Neuronal stem cell (in vitro differentiated cells): ENCODE measurements at regions not wholly inside any gene's neighbourhood (a gene's known extent, or its start where the extent isn't known, plus 50 kb on each side); places are given as distances from the start of the nearest gene placed in this dataset.

ENCODE experiments used
- DNase-seq: peaks from one replicate; pipeline ENCODE4 v3.0.0-alpha.2; 2013; ENCODE audit warnings: low spot score
- H2AFZ ChIP-seq: one replicate; pipeline ENCODE4 v1.6.1; 2013; ENCODE audit warnings: mild to moderate bottlenecking, low read length, inconsistent platforms
- H2AK5ac ChIP-seq: 2 replicates; pipeline ENCODE4 v1.6.1; 2013; ENCODE audit warnings: low read depth, mild to moderate bottlenecking, inconsistent platforms, low read length, moderate library complexity, mixed read lengths
- H2BK120ac ChIP-seq: 2 replicates; pipeline ENCODE4 v1.6.1; 2013; ENCODE audit warnings: low read depth, mild to moderate bottlenecking, inconsistent platforms, low read length, moderate library complexity, mixed read lengths
- H2BK12ac ChIP-seq: one replicate; pipeline ENCODE4 v1.6.1; 2013; ENCODE audit warnings: low read length, inconsistent platforms
- H2BK15ac ChIP-seq: 2 replicates; pipeline ENCODE4 v1.6.1; 2013; ENCODE audit warnings: mild to moderate bottlenecking, low read length, inconsistent platforms, mixed read lengths
- H2BK5ac ChIP-seq: one replicate; pipeline ENCODE4 v1.6.1; 2013; ENCODE audit warnings: inconsistent platforms, mild to moderate bottlenecking, low read length, moderate library complexity
- H3K14ac ChIP-seq: one replicate; pipeline ENCODE4 v1.6.1; 2013; ENCODE audit warnings: low read length, inconsistent platforms
- H3K18ac ChIP-seq: 2 replicates; pipeline ENCODE4 v1.6.1; 2013; ENCODE audit warnings: low read length, inconsistent platforms
- H3K23ac ChIP-seq: 2 replicates; pipeline ENCODE4 v1.6.1; 2013; ENCODE audit warnings: low read depth, mild to moderate bottlenecking, mixed read lengths, low read length, inconsistent platforms; ENCODE audit not compliant: poor library complexity
- H3K27ac ChIP-seq: replicated peaks from 3 replicates; pipeline ENCODE4 v1.5.1; 2013; ENCODE audit warnings: low read length, inconsistent platforms
- H3K27me3 ChIP-seq, 3 experiments: 2 replicates each; pipeline ENCODE4 v1.6.1; 2013; ENCODE audit warnings: low read length in 3 of 3, mild to moderate bottlenecking in 2 of 3, inconsistent platforms in 1 of 3, low read depth in 1 of 3, mixed read lengths in 1 of 3, moderate library complexity in 1 of 3; ENCODE audit not compliant: control insufficient read depth in 3 of 3, insufficient read depth in 3 of 3
- H3K36me3 ChIP-seq, 2 donors: replicated peaks in 1 of 2; 2 replicates each; pipeline ENCODE4 v1.6.1; 2013; ENCODE audit warnings: low read length in 2 of 2; ENCODE audit not compliant: control insufficient read depth in 2 of 2, insufficient read depth in 2 of 2
- H3K4ac ChIP-seq: 2 replicates; pipeline ENCODE4 v1.6.1; 2013; ENCODE audit warnings: inconsistent platforms, mild to moderate bottlenecking, low read length, moderate library complexity
- H3K4me1 ChIP-seq, 2 donors: 1 replicate in 1 of 2; 2 replicates in 1 of 2; pipeline ENCODE4 v1.6.1; 2013; ENCODE audit warnings: low read length in 2 of 2, low read depth in 1 of 2; ENCODE audit not compliant: control insufficient read depth in 2 of 2, insufficient read depth in 1 of 2
- H3K4me2 ChIP-seq: one replicate; pipeline ENCODE4 v1.6.1; 2013; ENCODE audit warnings: mild to moderate bottlenecking, low read length, inconsistent platforms; ENCODE audit not compliant: insufficient read depth, poor library complexity, severe bottlenecking
- H3K4me3 ChIP-seq, 2 donors: 2 replicates each; pipeline ENCODE4 v1.5.1; 2013; ENCODE audit warnings: low read length in 2 of 2, mild to moderate bottlenecking in 2 of 2, inconsistent platforms in 1 of 2, moderate library complexity in 1 of 2
- H3K79me1 ChIP-seq: one replicate; pipeline ENCODE4 v1.6.1; 2013; ENCODE audit warnings: low read depth, mild to moderate bottlenecking, inconsistent platforms, low read length, moderate library complexity
- H3K9ac ChIP-seq: one replicate; pipeline ENCODE4 v1.6.1; 2013; ENCODE audit warnings: mild to moderate bottlenecking, low read depth, low read length, inconsistent platforms; ENCODE audit not compliant: poor library complexity
- H3K9me3 ChIP-seq, 2 donors: replicated peaks in 1 of 2; 2 replicates each; pipeline versions ENCODE3 to v1.6.1; 2013; ENCODE audit warnings: low read length in 2 of 2, mild to moderate bottlenecking in 2 of 2, inconsistent platforms in 1 of 2, low read depth in 1 of 2, mixed read lengths in 1 of 2, moderate library complexity in 1 of 2; ENCODE audit not compliant: control insufficient read depth in 2 of 2, insufficient read depth in 1 of 2
- H4K8ac ChIP-seq: one replicate; pipeline ENCODE4 v1.6.1; 2013; ENCODE audit warnings: low read depth, mild to moderate bottlenecking, inconsistent platforms, low read length, moderate library complexity
- H4K91ac ChIP-seq: one replicate; pipeline ENCODE4 v1.6.1; 2013; ENCODE audit warnings: low read length, low read depth, mild to moderate bottlenecking, inconsistent platforms; ENCODE audit not compliant: poor library complexity
- WGBS, 2 donors: extraction: QIAGEN DNeasy Blood & Tissue Kit; methylation state at CpG; one replicate each; pipeline ENCODE4 v1.1.7; 2013; ENCODE audit warnings: missing lambda C conversion rate in 2 of 2, mixed read lengths in 1 of 2; ENCODE audit not compliant: insufficient read length in 2 of 2, insufficient replicate concordance in 1 of 2; ENCODE audit errors: extremely low coverage in 2 of 2; 5-methylcytosine and 5-hydroxymethylcytosine counted together

DNA sequence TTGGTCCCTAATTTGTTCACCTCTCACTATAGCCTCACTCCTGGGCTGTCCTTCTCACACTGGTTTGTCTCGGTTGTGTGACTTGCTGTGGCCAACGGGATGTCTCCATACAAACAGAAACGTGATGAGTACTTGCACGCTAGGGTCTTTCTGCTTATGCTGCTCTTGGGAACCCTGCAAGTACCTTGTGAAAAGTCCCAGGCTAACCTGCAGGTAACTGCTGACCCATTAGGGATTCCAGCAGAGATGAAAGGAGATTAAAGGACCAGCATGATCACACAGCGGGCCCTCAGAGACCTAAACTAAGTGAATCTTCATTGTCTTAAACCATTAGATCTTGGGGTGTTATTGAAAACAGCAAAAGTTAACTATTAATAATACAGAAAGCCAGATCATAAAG is 562.8 kb upstream of the GOT2 start:
- H3K9ac ChIP-seq = no peak overlapping the region
- no peak overlapping the region for H3K4me2 ChIP-seq
- peaks cover 0 to 15% of the 10 kb centered on the region in 2 donors for H3K4me1 ChIP-seq
- H3K14ac ChIP-seq = no peak overlapping the region
- no peaks in the 10 kb centered on the region for H3K79me1 ChIP-seq
- no peak overlapping the region for H3K18ac ChIP-seq
- H3K36me3 ChIP-seq = no peaks in the 10 kb centered on the region
- no peak overlapping the region for H2BK5ac ChIP-seq
- H2BK120ac ChIP-seq = no peak overlapping the region
- DNase-seq = no peak
- WGBS, 2 donors = no CpG with 5 or more reads among the region's 5 CpGs
- H3K9me3 ChIP-seq = peaks cover 0 to 3% of the 10 kb centered on the region in 2 donors
- no peak overlapping the region for H2AK5ac ChIP-seq
- H2BK12ac ChIP-seq = no peak overlapping the region
- H3K4ac ChIP-seq = no peak overlapping the region
- H3K23ac ChIP-seq = no peak overlapping the region
- no peak overlapping the region for H4K8ac ChIP-seq
- no peaks in the 10 kb centered on the region for H3K27me3 ChIP-seq
- H2AFZ ChIP-seq = no peak overlapping the region
- no peak overlapping the region for H2BK15ac ChIP-seq
- H4K91ac ChIP-seq = no peak overlapping the region
- H3K27ac ChIP-seq = no peak overlapping the region
- H3K4me3 ChIP-seq = no peak overlapping the region

DNA sequence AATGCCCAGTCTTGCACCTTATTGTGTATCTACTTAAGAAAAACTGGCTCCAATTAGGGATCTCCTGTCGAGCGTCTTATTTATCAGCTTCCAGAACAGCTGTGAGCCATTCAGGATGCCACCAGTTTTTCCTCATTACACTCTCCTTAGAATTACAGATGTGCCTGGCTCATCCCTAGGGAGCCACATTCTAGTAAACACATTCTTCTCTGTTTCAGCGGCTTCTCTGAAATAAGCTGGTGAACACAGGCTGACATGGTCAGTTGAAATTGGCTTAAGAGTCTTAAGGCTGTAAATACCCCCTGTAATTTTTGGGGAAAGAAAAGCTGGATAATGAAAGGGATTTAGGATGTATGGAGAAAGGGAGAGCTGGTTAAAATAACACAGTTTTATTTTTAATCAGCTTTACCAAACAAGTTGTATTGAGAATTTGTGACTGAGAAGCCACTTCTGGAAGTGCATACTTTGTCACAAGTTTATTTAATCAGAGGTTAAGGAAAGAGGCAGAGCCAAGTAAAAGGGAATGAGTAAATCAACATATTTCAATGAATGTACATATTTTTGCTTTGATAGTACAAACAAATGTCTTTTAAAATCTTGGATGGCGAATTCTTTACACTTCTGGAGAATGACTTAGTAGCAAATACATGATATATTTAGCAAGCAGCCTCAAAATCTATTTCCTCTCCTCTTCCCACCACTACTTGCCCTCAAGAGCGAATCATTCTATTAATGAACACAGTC is 562.0 kb upstream of the GOT2 start:
- no peak overlapping the region for H3K4ac ChIP-seq
- H3K9ac ChIP-seq = no peak overlapping the region
- H4K91ac ChIP-seq = no peak overlapping the region
- H2BK15ac ChIP-seq = no peak overlapping the region
- no peak overlapping the region for H3K14ac ChIP-seq
- H3K79me1 ChIP-seq = no peaks in the 10 kb centered on the region
- H2AFZ ChIP-seq = no peak overlapping the region
- H3K4me1 ChIP-seq = peaks cover 0 to 15% of the 10 kb centered on the region in 2 donors
- peak; percentile 79 for DNase-seq
- no peak overlapping the region for H2BK5ac ChIP-seq
- no peak overlapping the region for H3K4me2 ChIP-seq
- H3K23ac ChIP-seq = no peak overlapping the region
- no peak overlapping the region for H3K18ac ChIP-seq
- no peak overlapping the region for H2AK5ac ChIP-seq
- no peak overlapping the region for H2BK12ac ChIP-seq
- no peaks in the 10 kb centered on the region for H3K27me3 ChIP-seq
- H3K4me3 ChIP-seq = no peak overlapping the region
- H2BK120ac ChIP-seq = no peak overlapping the region
- H3K27ac ChIP-seq = peak overlapping the region; percentile 4
- H3K9me3 ChIP-seq = peaks cover 0 to 3% of the 10 kb centered on the region in 2 donors
- no peak overlapping the region for H4K8ac ChIP-seq
- no peaks in the 10 kb centered on the region for H3K36me3 ChIP-seq
- WGBS, 2 donors = no CpG with 5 or more reads among the region's 5 CpGs

DNA sequence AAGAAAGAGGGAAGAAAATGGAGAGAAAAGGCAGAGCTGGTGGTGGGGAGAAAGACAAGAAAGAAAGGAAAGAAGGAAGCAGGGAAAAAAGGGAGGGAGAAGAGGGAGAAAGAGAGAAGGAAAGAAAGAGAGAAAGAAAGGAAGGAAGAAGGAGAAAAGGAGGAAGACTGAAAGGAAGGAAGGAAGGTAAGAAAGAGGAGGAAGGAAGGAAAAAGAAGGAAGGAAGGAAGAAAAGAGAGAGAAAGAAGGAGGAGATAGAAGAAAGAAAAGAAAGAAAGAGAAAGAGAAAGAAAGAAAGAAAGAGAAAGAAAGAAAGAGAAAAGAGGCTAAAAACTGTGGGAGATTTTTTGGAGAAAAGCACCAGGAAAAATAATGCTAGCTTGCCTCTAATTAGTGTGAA is 561.4 kb upstream of the GOT2 start:
- no peak overlapping the region for H2BK12ac ChIP-seq
- no peak overlapping the region for H3K4ac ChIP-seq
- H2BK120ac ChIP-seq = no peak overlapping the region
- H3K4me3 ChIP-seq = no peak overlapping the region
- no peaks in the 10 kb centered on the region for H3K36me3 ChIP-seq
- H2BK15ac ChIP-seq = no peak overlapping the region
- peaks cover 0 to 3% of the 10 kb centered on the region in 2 donors for H3K9me3 ChIP-seq
- peaks cover 0 to 15% of the 10 kb centered on the region in 2 donors for H3K4me1 ChIP-seq
- no peak overlapping the region for H4K91ac ChIP-seq
- DNase-seq = no peak
- no peak overlapping the region for H2AFZ ChIP-seq
- no peak overlapping the region for H3K4me2 ChIP-seq
- no peak overlapping the region for H4K8ac ChIP-seq
- no peak overlapping the region for H2AK5ac ChIP-seq
- no peaks in the 10 kb centered on the region for H3K79me1 ChIP-seq
- no peak overlapping the region for H3K18ac ChIP-seq
- H3K23ac ChIP-seq = no peak overlapping the region
- H3K9ac ChIP-seq = no peak overlapping the region
- no peak overlapping the region for H3K14ac ChIP-seq
- no peak overlapping the region for H3K27ac ChIP-seq
- no peaks in the 10 kb centered on the region for H3K27me3 ChIP-seq
- H2BK5ac ChIP-seq = no peak overlapping the region

DNA sequence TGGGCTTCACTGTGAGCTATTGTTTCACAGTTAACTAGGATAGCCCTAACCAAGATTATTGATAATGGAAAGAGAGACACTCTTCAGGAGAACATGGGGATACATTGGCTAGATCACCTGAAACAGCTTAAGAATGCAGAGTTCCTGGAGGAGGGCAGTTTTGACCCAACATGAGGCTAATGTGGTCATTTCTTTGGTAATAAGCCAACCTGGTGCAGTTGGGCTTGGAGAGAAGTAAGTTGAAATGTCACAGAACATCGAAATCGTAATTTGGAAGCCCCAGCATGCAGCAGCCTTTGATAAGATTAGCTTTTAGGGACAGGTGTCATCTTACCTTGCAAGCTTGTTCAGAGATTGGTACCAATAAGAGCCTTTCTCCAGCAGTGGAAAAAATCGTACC is 556.6 kb upstream of the GOT2 start:
- Histone ChIP-seq H2AK5ac (no peak overlapping the region), H3K4me2 (no peak overlapping the region), H2BK12ac (no peak overlapping the region), H2BK15ac (no peak overlapping the region), H3K27ac (no peak overlapping the region), H3K18ac (no peak overlapping the region), H3K9me3 (peaks cover 0 to 3% of the 10 kb centered on the region in 2 donors), H3K23ac (no peak overlapping the region), H3K27me3 (no peaks in the 10 kb centered on the region), H3K4me3 (no peak overlapping the region), H3K36me3 (no peaks in the 10 kb centered on the region), H3K79me1 (no peaks in the 10 kb centered on the region), H2BK5ac (no peak overlapping the region), H3K14ac (no peak overlapping the region), H4K8ac (no peak overlapping the region), H2BK120ac (no peak overlapping the region), H4K91ac (no peak overlapping the region), H3K9ac (no peak overlapping the region), H3K4me1 (peaks cover 0 to 7% of the 10 kb centered on the region in 2 donors), H3K4ac (no peak overlapping the region), H2AFZ (no peak overlapping the region)
- no CpG with 5 or more reads among the region's 3 CpGs for WGBS, 2 donors
- no peak for DNase-seq
